ENCODE measurements at regions not wholly inside any gene's neighbourhood (a gene's known extent, or its start where the extent isn't known, plus 50 kb on each side); places are given as distances from the start of the nearest gene placed in this dataset.
"Not testable (repeated sequence)": the region's sequence is repeated elsewhere in the genome, so short reads cannot be mapped to it uniquely, and the experiment has no call there.

DNA sequence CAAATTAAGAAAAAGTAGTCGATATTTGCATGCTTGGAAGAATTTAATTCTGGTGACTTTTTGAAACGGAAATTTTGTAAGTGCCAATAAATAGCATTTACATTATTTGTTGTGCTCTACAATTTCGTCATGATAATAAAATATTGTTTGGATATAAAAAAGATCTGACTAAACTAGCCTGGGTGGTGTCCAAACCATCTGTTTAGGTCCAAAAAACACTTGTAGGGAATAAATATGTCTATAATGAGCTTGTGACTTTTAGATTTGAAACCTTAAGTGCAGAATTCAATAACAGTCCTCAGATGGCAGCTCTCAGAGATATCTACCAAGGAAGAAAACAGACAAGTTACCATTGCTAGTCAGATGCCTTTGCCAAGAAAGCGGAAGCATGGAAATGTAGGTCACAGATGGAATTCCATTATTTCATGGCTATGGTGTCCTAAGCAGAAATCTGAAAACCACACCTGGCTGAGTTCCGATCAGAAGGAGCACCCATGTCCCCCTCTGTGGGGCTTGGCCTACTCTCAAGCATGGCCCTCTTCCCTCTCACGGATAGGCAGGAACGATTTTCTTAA, 731.1 kb downstream of the RNF144A start:
- DNase-seq (ENCODE audit: low read depth), result no peak
- H3K4me3 ChIP-seq (ENCODE audit: low read length), result no peak overlapping the region
- TF ChIP-seq, protein P1, sequence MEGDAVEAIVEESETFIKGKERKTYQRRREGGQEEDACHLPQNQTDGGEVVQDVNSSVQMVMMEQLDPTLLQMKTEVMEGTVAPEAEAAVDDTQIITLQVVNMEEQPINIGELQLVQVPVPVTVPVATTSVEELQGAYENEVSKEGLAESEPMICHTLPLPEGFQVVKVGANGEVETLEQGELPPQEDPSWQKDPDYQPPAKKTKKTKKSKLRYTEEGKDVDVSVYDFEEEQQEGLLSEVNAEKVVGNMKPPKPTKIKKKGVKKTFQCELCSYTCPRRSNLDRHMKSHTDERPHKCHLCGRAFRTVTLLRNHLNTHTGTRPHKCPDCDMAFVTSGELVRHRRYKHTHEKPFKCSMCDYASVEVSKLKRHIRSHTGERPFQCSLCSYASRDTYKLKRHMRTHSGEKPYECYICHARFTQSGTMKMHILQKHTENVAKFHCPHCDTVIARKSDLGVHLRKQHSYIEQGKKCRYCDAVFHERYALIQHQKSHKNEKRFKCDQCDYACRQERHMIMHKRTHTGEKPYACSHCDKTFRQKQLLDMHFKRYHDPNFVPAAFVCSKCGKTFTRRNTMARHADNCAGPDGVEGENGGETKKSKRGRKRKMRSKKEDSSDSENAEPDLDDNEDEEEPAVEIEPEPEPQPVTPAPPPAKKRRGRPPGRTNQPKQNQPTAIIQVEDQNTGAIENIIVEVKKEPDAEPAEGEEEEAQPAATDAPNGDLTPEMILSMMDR (conservative IDR thresholded peaks at IDR 0.05; ENCODE audit: low read depth, low read length), result no peak

- TF ChIP-seq, protein P1 (conservative IDR thresholded peaks at IDR 0.05; ENCODE audit: low read depth, low read length), result no peak
- no peak overlapping the region for H3K4me3 ChIP-seq (ENCODE audit: low read length)
- no peak for DNase-seq (ENCODE audit: low read depth)
Measured at GRCh38 chr2:7649461-7650228, 732.4 kb downstream of the RNF144A start.

- no peak overlapping the region for H3K4me3 ChIP-seq (ENCODE audit: low read length)
- no peak for DNase-seq (ENCODE audit: low read depth)
- TF ChIP-seq, protein P1 (conservative IDR thresholded peaks at IDR 0.05; ENCODE audit: low read depth, low read length), result no peak
Measured at GRCh38 chr2:7653617-7654016, 736.4 kb downstream of the RNF144A start.

DNA sequence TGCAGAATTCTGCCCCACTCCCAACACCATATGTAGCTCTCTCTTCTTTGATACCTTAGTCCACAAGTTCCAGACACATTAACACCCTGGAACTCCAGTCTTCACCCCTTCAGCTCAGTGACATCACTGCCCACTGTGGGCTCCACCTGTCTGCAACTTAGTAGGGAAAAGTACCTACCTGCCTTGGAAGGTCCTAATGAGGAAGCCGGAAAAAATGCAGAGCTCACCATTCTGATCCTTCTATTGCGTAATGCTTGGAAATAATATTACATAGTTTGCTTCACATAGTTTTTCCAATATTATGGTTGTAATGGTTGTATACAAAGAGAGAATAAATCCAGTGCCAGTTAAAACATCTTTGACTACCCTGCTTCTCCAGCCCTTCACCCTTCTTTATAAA, 738.4 kb downstream of the RNF144A start:
- TF ChIP-seq, protein P1 (conservative IDR thresholded peaks at IDR 0.05; ENCODE audit: low read depth, low read length), result no peak
- no peak overlapping the region for H3K4me3 ChIP-seq (ENCODE audit: low read length)
- no peak for DNase-seq (ENCODE audit: low read depth)

- not testable (repeated sequence) for H3K4me3 ChIP-seq (ENCODE audit: low read length); DNase-seq (ENCODE audit: low read depth)
Measured at GRCh38 chr2:7657526-7657925, 740.3 kb downstream of the RNF144A start.

DNA sequence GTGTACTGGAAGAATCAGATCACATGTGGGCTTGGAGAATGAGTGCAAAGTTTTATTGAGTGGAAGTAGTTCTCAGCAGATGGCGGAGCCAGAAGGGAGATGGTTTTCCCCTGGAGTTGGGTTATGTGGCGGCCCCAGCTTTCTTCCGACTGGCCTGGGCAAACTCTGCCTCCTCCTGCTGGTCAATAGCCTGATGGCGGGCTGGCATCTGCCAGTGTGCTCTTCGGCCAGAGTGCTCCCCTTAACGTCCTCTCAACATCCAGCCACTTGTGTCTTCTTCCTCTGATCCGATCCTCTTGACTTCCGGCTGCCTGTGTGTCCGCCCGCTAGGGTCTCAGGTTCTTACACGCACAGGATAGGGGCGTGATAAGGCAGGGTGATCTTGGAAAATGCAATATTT, 741.3 kb downstream of the RNF144A start:
- no peak overlapping the region for H3K4me3 ChIP-seq (ENCODE audit: low read length)
- TF ChIP-seq, protein P1 (conservative IDR thresholded peaks at IDR 0.05; ENCODE audit: low read depth, low read length), result no peak
- DNase-seq (ENCODE audit: low read depth), result no peak

DNA sequence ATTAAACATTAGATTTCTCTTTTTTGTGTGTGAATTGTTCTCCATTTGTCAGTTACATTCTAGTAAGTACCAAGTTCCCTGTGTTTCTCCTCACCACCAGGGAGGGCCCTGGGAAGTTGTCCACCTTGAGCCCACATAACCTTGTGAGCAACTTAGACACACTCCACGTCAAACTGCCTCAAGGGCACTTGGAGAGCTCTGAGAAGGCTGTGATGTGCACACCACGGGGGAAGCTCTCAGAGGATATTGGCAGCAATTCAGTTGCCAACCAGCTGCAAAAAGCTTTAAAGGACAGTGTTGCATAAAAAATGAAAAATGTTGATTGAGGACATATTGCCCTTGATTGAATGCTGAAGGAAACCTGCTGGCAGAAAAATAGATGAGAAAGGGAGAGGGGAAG, 743.6 kb downstream of the RNF144A start:
- no peak overlapping the region for H3K4me3 ChIP-seq (ENCODE audit: low read length)
- TF ChIP-seq, protein P1 (conservative IDR thresholded peaks at IDR 0.05; ENCODE audit: low read depth, low read length), result no peak
- no peak for DNase-seq (ENCODE audit: low read depth)

Data from retinal pigment epithelial cell (primary cell).